Trophoblast cell (in vitro differentiated cells and primary cell): ENCODE measurements at regions not wholly inside any gene's neighbourhood (a gene's known extent, or its start where the extent isn't known, plus 50 kb on each side); places are given as distances from the start of the nearest gene placed in this dataset.

ENCODE experiments used
- DNase-seq, 2 donors: peaks; one replicate each; pipeline ENCODE4 v3.0.0-alpha.2; 2016
- H2AFZ ChIP-seq: 2 replicates; pipeline ENCODE4 v1.6.1; 2013; ENCODE audit warnings: low read length, moderate library complexity, mild to moderate bottlenecking; ENCODE audit not compliant: insufficient read depth, poor library complexity
- H2AK5ac ChIP-seq: 2 replicates; pipeline ENCODE4 v1.6.1; 2013; ENCODE audit warnings: mild to moderate bottlenecking, low read length
- H2BK120ac ChIP-seq: 2 replicates; pipeline ENCODE4 v1.6.1; 2013; ENCODE audit warnings: low read length, mild to moderate bottlenecking, moderate library complexity; ENCODE audit not compliant: insufficient read depth, poor library complexity
- H2BK12ac ChIP-seq: 2 replicates; pipeline ENCODE4 v1.6.1; 2013; ENCODE audit warnings: mild to moderate bottlenecking, low read length, moderate library complexity
- H2BK5ac ChIP-seq: 2 replicates; pipeline ENCODE4 v1.6.1; 2013; ENCODE audit warnings: low read length, low read depth, moderate library complexity, mild to moderate bottlenecking; ENCODE audit not compliant: poor library complexity
- H3K14ac ChIP-seq: 2 replicates; pipeline ENCODE4 v1.6.1; 2013; ENCODE audit warnings: mild to moderate bottlenecking, low read length
- H3K18ac ChIP-seq: 2 replicates; pipeline ENCODE4 v1.6.1; 2013; ENCODE audit warnings: mild to moderate bottlenecking, low read length
- H3K23ac ChIP-seq: 2 replicates; pipeline ENCODE4 v1.6.1; 2013; ENCODE audit warnings: low read length
- H3K27ac ChIP-seq: 2 replicates; pipeline ENCODE4 v1.5.1; 2013; ENCODE audit warnings: low read depth, mild to moderate bottlenecking, inconsistent platforms, low read length, moderate library complexity
- H3K27me3 ChIP-seq: 2 replicates; pipeline ENCODE4 v1.6.1; 2013; ENCODE audit warnings: inconsistent platforms, mild to moderate bottlenecking, low read length, moderate library complexity; ENCODE audit not compliant: insufficient read depth
- H3K36me3 ChIP-seq, 2 experiments: 1 replicate in 1 of 2; 2 replicates in 1 of 2; pipeline ENCODE4 v1.6.1; 2013; ENCODE audit warnings: low read length in 2 of 2, mild to moderate bottlenecking in 2 of 2, moderate library complexity in 1 of 2; ENCODE audit not compliant: insufficient read depth in 2 of 2, control insufficient read depth in 1 of 2
- H3K4ac ChIP-seq: 2 replicates; pipeline ENCODE4 v1.6.1; 2013; ENCODE audit warnings: low read depth, mild to moderate bottlenecking, low read length, moderate library complexity
- H3K4me1 ChIP-seq, 2 experiments: 1 replicate in 1 of 2; 2 replicates in 1 of 2; pipeline ENCODE4 v1.6.1; 2013; ENCODE audit warnings: low read length in 2 of 2, mild to moderate bottlenecking in 2 of 2, moderate library complexity in 1 of 2; ENCODE audit not compliant: insufficient read depth in 2 of 2, control insufficient read depth in 1 of 2
- H3K4me2 ChIP-seq: 2 replicates; pipeline ENCODE4 v1.6.1; 2013; ENCODE audit warnings: inconsistent platforms, mild to moderate bottlenecking, low read length, moderate library complexity
- H3K4me3 ChIP-seq: 2 replicates; pipeline ENCODE4 v1.5.1; 2013; ENCODE audit warnings: mild to moderate bottlenecking, low read depth, low read length, inconsistent platforms
- H3K79me1 ChIP-seq: one replicate; pipeline ENCODE4 v1.6.1; 2013; ENCODE audit warnings: low read length
- H3K79me2 ChIP-seq: 2 replicates; pipeline ENCODE4 v1.6.1; 2013; ENCODE audit warnings: low read length, mild to moderate bottlenecking; ENCODE audit not compliant: control insufficient read depth, insufficient read depth, poor library complexity
- H3K9ac ChIP-seq: 2 replicates; pipeline ENCODE4 v1.6.1; 2013; ENCODE audit warnings: mild to moderate bottlenecking, low read length
- H3K9me3 ChIP-seq: 2 replicates; pipeline ENCODE4 v1.6.1; 2013; ENCODE audit warnings: low read depth, mild to moderate bottlenecking, control low read depth, inconsistent platforms, low read length; ENCODE audit not compliant: insufficient read depth
- H4K12ac ChIP-seq: 2 replicates; pipeline ENCODE4 v1.6.1; 2013; ENCODE audit warnings: low read depth, mild to moderate bottlenecking, low read length, moderate library complexity
- H4K8ac ChIP-seq: 2 replicates; pipeline ENCODE4 v1.6.1; 2013; ENCODE audit warnings: low read depth, mild to moderate bottlenecking, low read length, moderate library complexity
- H4K91ac ChIP-seq: one replicate; pipeline ENCODE4 v1.6.1; 2013; ENCODE audit warnings: low read depth, mild to moderate bottlenecking, low read length, moderate library complexity
- WGBS: extraction: QIAGEN DNeasy Blood & Tissue Kit; methylation state at CpG from one replicate; pipeline ENCODE4 v1.1.7; 2013; ENCODE audit warnings: missing lambda C conversion rate; ENCODE audit not compliant: insufficient read length, insufficient coverage; ENCODE audit errors: extremely low coverage; 5-methylcytosine and 5-hydroxymethylcytosine counted together

GRCh38 chr1:5423109-5423508 is 569.1 kb downstream of the NPHP4 start:
- Histone ChIP-seq H3K36me3 (no peaks in the 10 kb centered on the region), H3K4ac (no peak overlapping the region), H4K12ac (no peak overlapping the region), H2AK5ac (no peak overlapping the region), H4K91ac (no peak overlapping the region), H3K4me1 (peaks cover 10 to 15% of the 10 kb centered on the region in 2 experiments), H3K79me2 (no peaks in the 10 kb centered on the region), H2BK12ac (no peak overlapping the region), H4K8ac (no peak overlapping the region), H3K4me3 (no peak overlapping the region), H3K23ac (no peak overlapping the region), H3K18ac (no peak overlapping the region), H2BK5ac (no peak overlapping the region), H3K14ac (no peak overlapping the region), H2AFZ (no peak overlapping the region), H3K9me3 (peaks cover 5% of the 10 kb centered on the region), H2BK120ac (no peak overlapping the region), H3K27ac (no peak overlapping the region), H3K79me1 (no peaks in the 10 kb centered on the region), H3K4me2 (no peak overlapping the region), H3K27me3 (no peaks in the 10 kb centered on the region), H3K9ac (no peak overlapping the region)
- DNase-seq: no peak
- WGBS: no CpG with 5 or more reads among the region's 10 CpGs

GRCh38 chr1:5419501-5419900 is 572.7 kb downstream of the NPHP4 start:
- H3K27me3 ChIP-seq: no peaks in the 10 kb centered on the region
- no peak overlapping the region for H3K4me2 ChIP-seq
- H3K9ac ChIP-seq: no peak overlapping the region
- H2BK5ac ChIP-seq: no peak overlapping the region
- no CpG with 5 or more reads among the region's 4 CpGs for WGBS
- H3K9me3 ChIP-seq: peaks cover 5% of the 10 kb centered on the region
- H2AK5ac ChIP-seq: no peak overlapping the region
- no peaks in the 10 kb centered on the region for H3K79me1 ChIP-seq
- no peak overlapping the region for H2BK120ac ChIP-seq
- no peak overlapping the region for H4K91ac ChIP-seq
- H3K4me1 ChIP-seq: peaks cover 10 to 14% of the 10 kb centered on the region in 2 experiments
- H4K12ac ChIP-seq: no peak overlapping the region
- no peak overlapping the region for H3K23ac ChIP-seq
- no peaks in the 10 kb centered on the region for H3K79me2 ChIP-seq
- no peak overlapping the region for H3K14ac ChIP-seq
- H4K8ac ChIP-seq: no peak overlapping the region
- DNase-seq: no peak
- no peak overlapping the region for H3K4ac ChIP-seq
- H2AFZ ChIP-seq: no peak overlapping the region
- no peak overlapping the region for H2BK12ac ChIP-seq
- no peak overlapping the region for H3K4me3 ChIP-seq
- H3K36me3 ChIP-seq: no peaks in the 10 kb centered on the region
- H3K27ac ChIP-seq: no peak overlapping the region
- no peak overlapping the region for H3K18ac ChIP-seq

- Histone ChIP-seq H3K9me3 (no peaks in the 10 kb centered on the region), H3K79me1 (no peaks in the 10 kb centered on the region), H3K4ac (no peak overlapping the region), H4K8ac (no peak overlapping the region), H3K36me3 (no peaks in the 10 kb centered on the region), H2BK12ac (no peak overlapping the region), H2AFZ (no peak overlapping the region), H3K4me1 (no peaks in the 10 kb centered on the region), H2BK5ac (no peak overlapping the region), H3K14ac (no peak overlapping the region), H3K9ac (no peak overlapping the region), H4K12ac (no peak overlapping the region), H3K27ac (no peak overlapping the region), H3K27me3 (no peaks in the 10 kb centered on the region), H4K91ac (no peak overlapping the region), H3K23ac (no peak overlapping the region), H2BK120ac (no peak overlapping the region), H2AK5ac (no peak overlapping the region), H3K4me3 (no peak overlapping the region), H3K4me2 (no peak overlapping the region), H3K79me2 (no peaks in the 10 kb centered on the region), H3K18ac (no peak overlapping the region)
- no CpG with 5 or more reads among the region's 2 CpGs for WGBS
- no peak for DNase-seq
Observed at GRCh38 chr1:5416518-5416917, 575.7 kb downstream of the NPHP4 start.

- WGBS: no CpG with 5 or more reads among the region's 7 CpGs
- H3K18ac ChIP-seq: no peak overlapping the region
- no peak overlapping the region for H2BK5ac ChIP-seq
- no peak overlapping the region for H4K91ac ChIP-seq
- no peak overlapping the region for H3K4me2 ChIP-seq
- no peak overlapping the region for H3K9ac ChIP-seq
- no peaks in the 10 kb centered on the region for H3K9me3 ChIP-seq
- H4K8ac ChIP-seq: no peak overlapping the region
- no peak for DNase-seq
- H4K12ac ChIP-seq: no peak overlapping the region
- no peak overlapping the region for H3K4me3 ChIP-seq
- no peak overlapping the region for H2BK12ac ChIP-seq
- H3K14ac ChIP-seq: no peak overlapping the region
- H3K36me3 ChIP-seq: no peaks in the 10 kb centered on the region
- no peak overlapping the region for H2AK5ac ChIP-seq
- H2AFZ ChIP-seq: no peak overlapping the region
- no peak overlapping the region for H3K4ac ChIP-seq
- no peak overlapping the region for H2BK120ac ChIP-seq
- H3K79me2 ChIP-seq: no peaks in the 10 kb centered on the region
- H3K79me1 ChIP-seq: no peaks in the 10 kb centered on the region
- no peak overlapping the region for H3K23ac ChIP-seq
- no peaks in the 10 kb centered on the region for H3K27me3 ChIP-seq
- no peaks in the 10 kb centered on the region for H3K4me1 ChIP-seq
- H3K27ac ChIP-seq: no peak overlapping the region
Observed at GRCh38 chr1:5415606-5416005, 576.6 kb downstream of the NPHP4 start.
